Sigmoid colon (tissue), 4 donors: ENCODE measurements at regions not wholly inside any gene's neighbourhood (a gene's known extent, or its start where the extent isn't known, plus 50 kb on each side); places are given as distances from the start of the nearest gene placed in this dataset.

Source experiments
- EP300 ChIP-seq, 4 donors: sonication (generic); formaldehyde crosslinking; IDR thresholded peaks; one replicate each; pipeline ENCODE4 v1.6.1; 2017; ENCODE audit warnings: antibody characterized with exemption in 4 of 4
- POLR2A ChIP-seq, 2 donors: fragments of 450-650 bp; IDR thresholded peaks; one replicate each; pipeline ENCODE4 v1.6.1; 2016; ENCODE audit warnings: antibody characterized with exemption in 2 of 2, mild to moderate bottlenecking in 2 of 2, moderate library complexity in 2 of 2
- POLR2AphosphoS5 ChIP-seq, 4 donors: sonication (generic); formaldehyde crosslinking; IDR thresholded peaks; one replicate each; pipeline ENCODE4 v1.6.1; 2017; ENCODE audit warnings: antibody characterized with exemption in 4 of 4
- TF ChIP-seq, protein P1 (sequence below), 4 experiments: fragments of 450-650 bp in 3 of 4; fragments of 200-600 bp in 1 of 4; IDR thresholded peaks; one replicate each; pipeline ENCODE4 v1.5.1; 2016 to 2019; ENCODE audit warnings: antibody characterized with exemption in 4 of 4, mild to moderate bottlenecking in 3 of 4, moderate library complexity in 2 of 4

DNA sequence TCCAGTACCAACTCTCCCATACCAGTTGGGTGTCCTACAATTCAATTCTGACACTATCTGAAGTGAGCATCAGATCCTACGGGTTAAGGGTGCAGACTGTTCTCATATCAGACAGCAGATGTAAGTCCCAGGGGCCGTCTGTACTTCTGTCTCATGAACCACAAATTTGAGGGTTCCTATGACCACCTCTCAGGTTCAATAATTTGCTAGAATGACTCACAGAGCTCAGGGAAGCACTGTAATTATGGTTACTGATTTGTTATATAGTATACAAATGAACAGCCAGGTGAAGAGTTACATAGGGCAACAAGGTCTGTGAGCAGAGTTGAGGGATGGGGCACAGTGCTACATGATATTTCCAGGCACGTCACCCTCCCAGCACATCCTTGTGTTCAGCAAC, 499.1 kb downstream of the DMAC1 start:
- TF ChIP-seq, protein P1, sequence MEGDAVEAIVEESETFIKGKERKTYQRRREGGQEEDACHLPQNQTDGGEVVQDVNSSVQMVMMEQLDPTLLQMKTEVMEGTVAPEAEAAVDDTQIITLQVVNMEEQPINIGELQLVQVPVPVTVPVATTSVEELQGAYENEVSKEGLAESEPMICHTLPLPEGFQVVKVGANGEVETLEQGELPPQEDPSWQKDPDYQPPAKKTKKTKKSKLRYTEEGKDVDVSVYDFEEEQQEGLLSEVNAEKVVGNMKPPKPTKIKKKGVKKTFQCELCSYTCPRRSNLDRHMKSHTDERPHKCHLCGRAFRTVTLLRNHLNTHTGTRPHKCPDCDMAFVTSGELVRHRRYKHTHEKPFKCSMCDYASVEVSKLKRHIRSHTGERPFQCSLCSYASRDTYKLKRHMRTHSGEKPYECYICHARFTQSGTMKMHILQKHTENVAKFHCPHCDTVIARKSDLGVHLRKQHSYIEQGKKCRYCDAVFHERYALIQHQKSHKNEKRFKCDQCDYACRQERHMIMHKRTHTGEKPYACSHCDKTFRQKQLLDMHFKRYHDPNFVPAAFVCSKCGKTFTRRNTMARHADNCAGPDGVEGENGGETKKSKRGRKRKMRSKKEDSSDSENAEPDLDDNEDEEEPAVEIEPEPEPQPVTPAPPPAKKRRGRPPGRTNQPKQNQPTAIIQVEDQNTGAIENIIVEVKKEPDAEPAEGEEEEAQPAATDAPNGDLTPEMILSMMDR (IDR thresholded peaks at IDR 0.05): no peak
- TF ChIP-seq POLR2A (IDR thresholded peaks at IDR 0.05): no peak
- TF ChIP-seq EP300 (IDR thresholded peaks at IDR 0.05): no peak
- TF ChIP-seq POLR2AphosphoS5 (IDR thresholded peaks at IDR 0.05): no peak
